ENCODE measurements at regions not wholly inside any gene's neighbourhood (a gene's known extent, or its start where the extent isn't known, plus 50 kb on each side); places are given as distances from the start of the nearest gene placed in this dataset.

DNA sequence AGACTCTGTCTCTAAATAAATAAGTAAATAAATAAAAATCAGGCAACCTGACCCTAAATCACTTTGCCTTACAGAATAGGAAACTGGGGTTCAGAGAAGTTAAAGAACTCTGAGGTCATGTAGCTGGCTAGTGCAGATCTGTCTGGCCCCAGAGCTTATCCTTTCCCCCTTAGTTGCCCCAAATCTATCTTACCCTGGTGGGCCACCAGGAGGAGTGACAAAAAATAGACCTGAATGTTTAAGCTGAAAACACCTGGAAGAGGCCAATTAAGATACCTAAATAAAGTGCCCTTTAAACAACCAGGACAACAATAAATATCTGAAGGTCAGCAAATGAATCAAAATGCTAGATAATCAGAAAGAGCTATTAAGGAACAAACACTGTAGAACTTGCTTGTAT, 59.7 kb downstream of the TEX35 start:
- H3K36me3 Mint-ChIP-seq (ENCODE audit: insufficient read depth, unreplicated experiment), result no peaks in the 10 kb centered on the region
- no TSS peak for BruUV-seq (replicated peaks)
- DNase-seq, result no peak
- intact Hi-C loops (cut with micrococcal nuclease; ENCODE audit: unreplicated experiment), result no loop called here
- CTCF ChIA-PET, result interaction anchor here (0.8 kb wide), 2 partner anchors 13 to 154 kb away, joined by 3 read pairs; no protein-coding TSS in a partner anchor
- H3K4me3 Mint-ChIP-seq (ENCODE audit: low read depth, unreplicated experiment), result no peak overlapping the region
- H3K27ac Mint-ChIP-seq (ENCODE audit: unreplicated experiment), result no peak overlapping the region
- H3K27me3 Mint-ChIP-seq (ENCODE audit: unreplicated experiment), result no peaks in the 10 kb centered on the region
- peaks cover 6% of the 10 kb centered on the region for H3K4me1 Mint-ChIP-seq (ENCODE audit: low read depth, unreplicated experiment)
- H3K9me3 Mint-ChIP-seq (ENCODE audit: low read depth, unreplicated experiment), result no peaks in the 10 kb centered on the region
- TF ChIP-seq, protein P1, sequence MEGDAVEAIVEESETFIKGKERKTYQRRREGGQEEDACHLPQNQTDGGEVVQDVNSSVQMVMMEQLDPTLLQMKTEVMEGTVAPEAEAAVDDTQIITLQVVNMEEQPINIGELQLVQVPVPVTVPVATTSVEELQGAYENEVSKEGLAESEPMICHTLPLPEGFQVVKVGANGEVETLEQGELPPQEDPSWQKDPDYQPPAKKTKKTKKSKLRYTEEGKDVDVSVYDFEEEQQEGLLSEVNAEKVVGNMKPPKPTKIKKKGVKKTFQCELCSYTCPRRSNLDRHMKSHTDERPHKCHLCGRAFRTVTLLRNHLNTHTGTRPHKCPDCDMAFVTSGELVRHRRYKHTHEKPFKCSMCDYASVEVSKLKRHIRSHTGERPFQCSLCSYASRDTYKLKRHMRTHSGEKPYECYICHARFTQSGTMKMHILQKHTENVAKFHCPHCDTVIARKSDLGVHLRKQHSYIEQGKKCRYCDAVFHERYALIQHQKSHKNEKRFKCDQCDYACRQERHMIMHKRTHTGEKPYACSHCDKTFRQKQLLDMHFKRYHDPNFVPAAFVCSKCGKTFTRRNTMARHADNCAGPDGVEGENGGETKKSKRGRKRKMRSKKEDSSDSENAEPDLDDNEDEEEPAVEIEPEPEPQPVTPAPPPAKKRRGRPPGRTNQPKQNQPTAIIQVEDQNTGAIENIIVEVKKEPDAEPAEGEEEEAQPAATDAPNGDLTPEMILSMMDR (IDR thresholded peaks at IDR 0.05; ENCODE audit: unreplicated experiment), result no peak

DNA sequence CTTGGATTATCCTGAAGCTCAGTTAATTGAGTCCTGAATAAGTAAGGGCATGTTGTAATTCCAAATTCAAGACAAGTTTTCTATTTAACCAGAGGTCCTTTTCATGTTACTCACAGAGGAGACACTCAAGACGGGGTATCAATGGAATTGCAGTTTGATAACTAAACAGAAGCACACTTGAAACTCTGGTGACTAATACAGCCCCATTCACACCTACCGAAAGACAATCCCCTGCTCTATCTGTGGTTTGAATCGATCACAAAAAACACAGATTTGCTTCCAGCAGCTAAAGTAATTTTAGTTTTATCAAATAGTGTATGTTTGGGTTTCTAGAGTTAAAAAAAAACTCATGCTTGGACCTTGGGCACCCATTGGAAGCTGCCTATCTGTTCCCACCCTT, 60.4 kb downstream of the TEX35 start:
- no TSS peak for BruUV-seq (replicated peaks)
- H3K27ac Mint-ChIP-seq (ENCODE audit: unreplicated experiment), result no peak overlapping the region

DNA sequence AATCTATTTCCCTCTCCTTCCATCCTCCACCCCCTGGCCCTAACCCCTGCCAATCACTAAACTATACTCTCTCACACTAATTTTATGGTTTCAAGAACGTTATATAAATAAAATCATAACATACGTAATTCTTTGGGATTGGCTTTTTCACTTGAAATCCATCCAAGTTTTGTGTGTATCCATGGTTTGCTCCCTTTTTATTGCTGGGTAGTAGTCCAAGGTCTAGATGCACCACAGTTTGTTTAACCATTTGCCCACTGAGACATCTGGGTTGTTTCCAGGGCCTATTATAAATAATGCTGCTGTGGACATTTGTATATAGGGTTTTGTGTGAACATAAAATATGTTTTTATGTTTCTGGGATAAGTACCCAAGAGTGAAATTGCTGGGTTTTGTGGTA, 61.4 kb downstream of the TEX35 start:
- no peak for DNase-seq
- Mint-ChIP-seq H3K4me3 (ENCODE audit: low read depth, unreplicated experiment) (no peak overlapping the region), H3K27me3 (ENCODE audit: unreplicated experiment) (no peaks in the 10 kb centered on the region), H3K9me3 (ENCODE audit: low read depth, unreplicated experiment) (no peaks in the 10 kb centered on the region), H3K27ac (ENCODE audit: unreplicated experiment) (no peak overlapping the region), H3K36me3 (ENCODE audit: insufficient read depth, unreplicated experiment) (no peaks in the 10 kb centered on the region), H3K4me1 (ENCODE audit: low read depth, unreplicated experiment) (peaks cover 6% of the 10 kb centered on the region)
- intact Hi-C loops (cut with micrococcal nuclease; ENCODE audit: unreplicated experiment), result no loop called here
- CTCF ChIA-PET, result no interaction called here
- TF ChIP-seq, protein P1 (IDR thresholded peaks at IDR 0.05; ENCODE audit: unreplicated experiment), result no peak
- BruUV-seq (replicated peaks), result no TSS peak

More for the DNA sequence above, 60.4 kb downstream of the TEX35 start:
- TF ChIP-seq, protein P1 (IDR thresholded peaks at IDR 0.05; ENCODE audit: unreplicated experiment), result no peak
- no peak for DNase-seq
- Mint-ChIP-seq H3K4me3 (ENCODE audit: low read depth, unreplicated experiment) (no peak overlapping the region), H3K9me3 (ENCODE audit: low read depth, unreplicated experiment) (no peaks in the 10 kb centered on the region), H3K27me3 (ENCODE audit: unreplicated experiment) (no peaks in the 10 kb centered on the region), H3K4me1 (ENCODE audit: low read depth, unreplicated experiment) (peaks cover 6% of the 10 kb centered on the region), H3K36me3 (ENCODE audit: insufficient read depth, unreplicated experiment) (no peaks in the 10 kb centered on the region)
- intact Hi-C loops (cut with micrococcal nuclease; ENCODE audit: unreplicated experiment), result no loop called here
- CTCF ChIA-PET, result interaction anchor here (0.8 kb wide), 1 partner anchor 153 kb away, joined by 3 read pairs; no protein-coding TSS in a partner anchor

DNA sequence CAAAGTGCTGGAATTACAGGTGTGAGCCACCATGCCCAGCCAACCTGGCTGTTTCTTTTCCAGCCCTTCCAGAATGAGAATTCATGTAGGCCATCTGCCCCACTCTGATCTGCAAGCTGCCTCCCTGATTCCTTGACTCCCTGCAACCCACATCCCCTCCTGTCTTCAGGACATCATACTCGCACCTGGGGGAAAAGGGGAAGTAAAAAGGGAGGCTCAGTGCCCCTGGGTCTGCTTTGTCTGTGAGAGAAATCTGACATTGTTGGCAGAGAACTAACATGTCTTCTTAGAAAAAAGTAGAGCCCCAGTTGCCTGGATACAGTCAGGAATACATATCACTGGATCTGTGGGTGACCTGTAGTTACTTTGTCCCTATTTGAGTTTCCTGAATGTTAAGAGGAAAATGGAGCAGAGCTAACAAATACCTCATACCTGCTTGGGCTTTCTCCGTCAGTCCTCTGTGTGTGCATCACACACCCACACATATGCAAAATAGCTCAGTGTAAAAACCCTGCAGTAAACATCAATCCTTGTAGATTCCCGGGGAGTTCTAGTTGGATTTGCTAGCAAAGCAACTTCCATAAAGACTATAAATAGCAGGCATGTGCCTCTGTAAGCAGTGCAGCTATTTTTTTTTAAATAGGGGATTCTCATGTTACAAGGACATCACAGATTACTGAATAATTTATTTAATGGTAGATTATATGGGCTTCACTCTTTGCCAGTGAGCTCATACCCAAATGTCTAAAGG, 62.9 kb downstream of the TEX35 start:
- intact Hi-C loops (cut with micrococcal nuclease; ENCODE audit: unreplicated experiment), result no loop called here
- Mint-ChIP-seq H3K27ac (ENCODE audit: unreplicated experiment) (peak overlapping the region; percentile 33), H3K36me3 (ENCODE audit: insufficient read depth, unreplicated experiment) (no peaks in the 10 kb centered on the region), H3K27me3 (ENCODE audit: unreplicated experiment) (peaks cover 7% of the 10 kb centered on the region), H3K9me3 (ENCODE audit: low read depth, unreplicated experiment) (no peaks in the 10 kb centered on the region), H3K4me3 (ENCODE audit: low read depth, unreplicated experiment) (no peak overlapping the region), H3K4me1 (ENCODE audit: low read depth, unreplicated experiment) (peaks cover 6% of the 10 kb centered on the region)
- no TSS peak for BruUV-seq (replicated peaks)
- CTCF ChIA-PET, result no interaction called here
- DNase-seq, result no peak
- TF ChIP-seq, protein P1 (IDR thresholded peaks at IDR 0.05; ENCODE audit: unreplicated experiment), result no peak
